ENCODE measurements at regions not wholly inside any gene's neighbourhood (a gene's known extent, or its start where the extent isn't known, plus 50 kb on each side); places are given as distances from the start of the nearest gene placed in this dataset.
"Not testable (repeated sequence)": the region's sequence is repeated elsewhere in the genome, so short reads cannot be mapped to it uniquely, and the experiment has no call there.

DNA sequence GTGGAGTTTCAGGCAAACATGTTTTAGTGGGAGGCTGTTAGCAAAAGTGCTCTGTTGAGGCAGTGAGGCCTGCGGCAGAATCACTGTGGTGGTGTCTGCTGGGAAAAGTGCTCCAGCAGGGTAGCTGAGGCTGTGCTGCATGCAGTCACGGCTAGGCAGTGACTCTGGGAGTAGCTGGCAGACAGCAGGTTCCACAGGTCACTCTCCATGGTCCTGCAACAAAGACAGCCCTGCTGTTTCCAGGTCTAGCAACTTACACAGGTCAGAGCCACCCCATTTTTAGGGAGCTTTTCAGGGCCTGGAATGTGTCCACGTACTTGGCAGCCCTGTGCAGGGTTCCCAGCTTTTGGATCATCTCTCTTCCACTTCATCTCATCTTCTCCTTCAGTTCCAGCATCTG is 184.3 kb downstream of the NAA11 start:
- POLR2A ChIA-PET: no interaction called here

DNA sequence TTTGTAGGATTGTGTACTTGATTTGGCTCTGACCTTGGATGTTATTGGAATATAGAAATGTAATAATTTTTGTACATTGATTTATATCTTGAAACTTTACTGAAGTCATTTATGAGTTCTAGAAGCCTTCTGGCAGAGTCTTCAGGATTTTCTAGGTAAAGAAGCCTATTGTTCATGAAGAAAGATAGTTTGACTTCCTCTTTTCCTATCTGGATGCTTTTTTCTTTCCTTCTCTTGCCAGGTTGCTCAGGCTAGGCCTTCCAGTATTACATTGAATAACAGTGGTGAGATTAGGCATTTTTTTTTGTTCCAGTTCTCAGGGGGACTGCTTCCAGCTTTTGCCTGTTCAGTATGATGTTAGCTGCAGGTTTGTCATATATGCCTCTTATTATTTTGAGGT is 191.1 kb downstream of the NAA11 start:
- no peak for DNase-seq (ENCODE audit: extremely low spot score)
- POLR2A ChIA-PET: no interaction called here
- TF ChIP-seq, protein P1, sequence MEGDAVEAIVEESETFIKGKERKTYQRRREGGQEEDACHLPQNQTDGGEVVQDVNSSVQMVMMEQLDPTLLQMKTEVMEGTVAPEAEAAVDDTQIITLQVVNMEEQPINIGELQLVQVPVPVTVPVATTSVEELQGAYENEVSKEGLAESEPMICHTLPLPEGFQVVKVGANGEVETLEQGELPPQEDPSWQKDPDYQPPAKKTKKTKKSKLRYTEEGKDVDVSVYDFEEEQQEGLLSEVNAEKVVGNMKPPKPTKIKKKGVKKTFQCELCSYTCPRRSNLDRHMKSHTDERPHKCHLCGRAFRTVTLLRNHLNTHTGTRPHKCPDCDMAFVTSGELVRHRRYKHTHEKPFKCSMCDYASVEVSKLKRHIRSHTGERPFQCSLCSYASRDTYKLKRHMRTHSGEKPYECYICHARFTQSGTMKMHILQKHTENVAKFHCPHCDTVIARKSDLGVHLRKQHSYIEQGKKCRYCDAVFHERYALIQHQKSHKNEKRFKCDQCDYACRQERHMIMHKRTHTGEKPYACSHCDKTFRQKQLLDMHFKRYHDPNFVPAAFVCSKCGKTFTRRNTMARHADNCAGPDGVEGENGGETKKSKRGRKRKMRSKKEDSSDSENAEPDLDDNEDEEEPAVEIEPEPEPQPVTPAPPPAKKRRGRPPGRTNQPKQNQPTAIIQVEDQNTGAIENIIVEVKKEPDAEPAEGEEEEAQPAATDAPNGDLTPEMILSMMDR (IDR thresholded peaks at IDR 0.05; ENCODE audit: control extremely low read depth, extremely low read depth, low read depth, missing control alignments): no peak
- CTCF ChIA-PET: no interaction called here

More for the DNA sequence above, 184.3 kb downstream of the NAA11 start:
- CTCF ChIA-PET: interaction anchor here (1.6 kb wide), 1 partner anchor 12 kb away, joined by 5 read pairs; no protein-coding TSS in a partner anchor
- DNase-seq (ENCODE audit: extremely low spot score): no peak
- TF ChIP-seq, protein P1 (IDR thresholded peaks at IDR 0.05; ENCODE audit: control extremely low read depth, extremely low read depth, low read depth, missing control alignments): no peak

DNA sequence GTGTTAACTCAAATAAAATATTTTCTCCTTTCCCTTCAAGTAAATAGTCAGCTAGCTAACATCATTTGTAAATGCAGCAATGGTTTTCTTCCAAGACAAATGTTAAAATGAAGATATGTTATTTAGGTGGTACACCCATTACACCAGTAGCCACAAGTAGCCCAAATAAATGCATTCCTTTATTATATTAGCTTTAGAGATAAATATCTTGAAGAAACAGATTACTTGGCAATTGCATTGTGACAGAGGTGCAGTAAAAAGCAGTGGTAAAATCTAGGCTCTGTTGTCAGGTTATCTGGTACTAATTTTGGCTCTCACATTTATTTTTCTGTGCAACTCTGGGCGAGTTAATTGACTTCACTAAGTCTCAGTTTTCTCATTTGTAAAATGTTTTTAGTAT is 193.0 kb downstream of the NAA11 start:
- CTCF ChIA-PET: no interaction called here
- TF ChIP-seq, protein P1 (IDR thresholded peaks at IDR 0.05; ENCODE audit: control extremely low read depth, extremely low read depth, low read depth, missing control alignments): no peak
- DNase-seq (ENCODE audit: extremely low spot score): no peak
- POLR2A ChIA-PET: no interaction called here

DNA sequence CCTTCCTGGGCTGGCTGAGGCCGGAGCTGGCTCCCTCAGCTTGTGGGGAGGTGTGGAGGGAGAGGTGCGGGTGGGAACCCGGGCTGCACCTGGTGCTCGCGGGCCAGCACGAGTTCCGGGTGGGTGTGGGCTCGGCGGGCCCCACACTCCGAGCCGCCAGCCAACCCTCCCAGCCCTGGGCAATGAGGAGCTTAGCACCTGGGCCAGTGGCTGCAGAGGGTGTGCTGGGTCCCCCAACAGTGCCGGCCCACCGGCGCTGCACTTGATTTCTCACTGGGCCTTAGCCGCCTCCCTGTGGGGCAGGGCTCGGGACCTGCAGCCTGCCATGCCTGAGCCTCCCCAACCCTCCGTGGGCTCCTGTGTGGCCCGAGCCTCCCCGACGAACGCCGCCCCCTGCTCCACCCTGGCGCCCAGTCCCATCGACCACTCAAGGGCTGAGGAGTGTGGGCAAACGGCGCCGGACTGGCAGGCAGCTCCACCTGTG is 182.7 kb upstream of the PAQR3 start:
- DNase-seq (ENCODE audit: extremely low spot score): no peak
- CTCF ChIA-PET: no interaction called here
- TF ChIP-seq, protein P1 (IDR thresholded peaks at IDR 0.05; ENCODE audit: control extremely low read depth, extremely low read depth, low read depth, missing control alignments): no peak
- POLR2A ChIA-PET: no interaction called here

DNA sequence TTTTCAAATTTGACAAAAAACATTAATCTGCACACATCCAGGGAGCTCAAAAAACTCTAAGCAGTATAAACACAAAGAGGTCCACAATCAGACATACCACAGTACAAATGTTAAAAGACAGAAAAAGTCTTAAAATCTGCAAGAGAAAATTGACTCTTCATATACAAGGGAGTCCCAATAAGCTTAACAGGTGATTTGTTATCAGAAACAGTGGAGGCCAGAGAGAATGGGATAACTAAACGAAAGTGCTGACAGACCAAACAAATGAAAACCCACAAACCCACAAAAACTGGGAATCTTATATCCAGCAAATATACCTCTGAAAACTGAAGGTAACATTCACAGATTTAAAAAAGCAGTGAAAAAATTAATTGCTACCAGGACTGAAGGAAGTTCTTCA is 182.0 kb upstream of the PAQR3 start:
- no peak for DNase-seq (ENCODE audit: extremely low spot score)
- TF ChIP-seq, protein P1 (IDR thresholded peaks at IDR 0.05; ENCODE audit: control extremely low read depth, extremely low read depth, low read depth, missing control alignments): no peak
- CTCF ChIA-PET: no interaction called here
- POLR2A ChIA-PET: no interaction called here

DNA sequence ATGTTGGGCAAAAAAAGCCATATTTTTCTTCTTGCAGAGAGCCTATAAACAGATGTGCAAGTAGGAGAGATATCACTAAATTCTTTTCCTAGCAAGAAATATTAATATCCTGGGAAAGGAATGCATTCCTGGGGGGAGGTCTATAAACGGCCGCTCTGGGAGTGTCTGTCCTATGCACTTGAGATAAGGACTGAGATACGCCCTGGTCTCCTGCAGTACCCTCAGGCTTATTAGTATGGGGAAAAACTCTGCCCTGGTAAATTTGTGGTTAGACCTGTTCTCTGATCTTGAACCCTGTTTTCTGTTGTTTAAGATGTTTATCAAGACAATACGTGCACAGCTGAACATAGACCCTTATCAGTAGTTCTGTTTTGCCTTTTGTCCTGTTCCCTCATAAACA is 177.8 kb upstream of the PAQR3 start:
- CTCF ChIA-PET: interaction anchor here (2.5 kb wide), 1 partner anchor 10 kb away, joined by 11 read pairs; no protein-coding TSS in a partner anchor
- DNase-seq (ENCODE audit: extremely low spot score); POLR2A ChIA-PET: not testable (repeated sequence)

DNA sequence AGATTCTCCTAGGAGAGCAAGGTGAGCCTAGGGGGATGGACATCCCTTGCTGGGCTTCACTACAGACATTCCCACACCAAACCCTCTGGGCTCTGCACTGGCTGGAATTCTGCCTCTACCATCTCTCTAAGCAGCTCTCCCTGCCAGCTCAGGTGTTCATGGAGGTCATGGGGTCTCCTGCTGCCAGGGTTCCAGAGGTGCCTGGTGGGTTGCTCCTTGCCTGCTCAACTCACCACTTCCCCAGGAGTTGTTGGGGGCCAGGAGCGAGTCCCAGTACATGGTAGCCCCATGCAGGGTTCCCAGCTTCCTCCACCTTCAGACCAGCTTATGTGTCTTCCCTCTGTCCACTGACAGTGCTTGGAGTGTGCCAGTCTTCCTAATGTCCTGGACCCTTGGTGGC is 167.8 kb upstream of the PAQR3 start:
- CTCF ChIA-PET: no interaction called here
- TF ChIP-seq, protein P1 (IDR thresholded peaks at IDR 0.05; ENCODE audit: control extremely low read depth, extremely low read depth, low read depth, missing control alignments): no peak
- POLR2A ChIA-PET: no interaction called here
- no peak for DNase-seq (ENCODE audit: extremely low spot score)
